ENCODE measurements at regions not wholly inside any gene's neighbourhood (a gene's known extent, or its start where the extent isn't known, plus 50 kb on each side); places are given as distances from the start of the nearest gene placed in this dataset.
A peak's percentile ranks its signal among the peaks of the same experiment; 100 is the strongest.
"Not testable (repeated sequence)": the region's sequence is repeated elsewhere in the genome, so short reads cannot be mapped to it uniquely, and the experiment has no call there.

DNA sequence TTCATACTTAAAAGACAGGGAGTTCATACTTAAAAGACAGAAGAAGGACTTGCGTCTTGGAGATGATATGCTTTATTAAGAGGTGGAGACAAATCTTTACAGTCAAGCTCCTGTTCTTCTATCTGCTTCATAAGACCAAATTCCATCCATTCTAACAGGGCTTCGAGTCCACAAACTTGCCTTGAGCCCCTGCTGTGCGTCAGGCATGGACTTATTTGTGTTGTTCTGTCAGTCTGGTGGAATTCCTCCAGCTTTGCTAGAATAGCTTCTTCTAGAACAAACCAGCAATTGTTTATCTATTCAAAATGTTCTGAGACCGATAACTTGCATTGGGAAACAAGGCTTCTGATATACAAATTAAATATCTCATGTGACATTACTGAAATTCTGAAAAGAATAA lies 73.9 kb upstream of the SOX11 start:
- Histone ChIP-seq H3K27me3 (ENCODE audit: insufficient read depth, low read length, poor library complexity) (no peaks in the 10 kb centered on the region), H3K9ac (ENCODE audit: low read depth, low read length) (no peak overlapping the region), H3K4me1 (ENCODE audit: insufficient read depth, low read length) (no peaks in the 10 kb centered on the region), H3K27ac (ENCODE audit: low read length) (no peak overlapping the region), H4K20me1 (ENCODE audit: insufficient read depth, low read length) (no peaks in the 10 kb centered on the region), H3K4me3 (ENCODE audit: low read depth in 1 of 2, low read length in 2 of 2) (no peak overlapping the region), H3K79me2 (ENCODE audit: insufficient read depth, low read length) (no peaks in the 10 kb centered on the region), H2AFZ (ENCODE audit: low read depth, low read length) (no peak overlapping the region), H3K9me3 (ENCODE audit: insufficient read depth, low read length, severe bottlenecking) (no peaks in the 10 kb centered on the region), H3K4me2 (ENCODE audit: insufficient read depth, low read length) (no peak overlapping the region), H3K36me3 (ENCODE audit: insufficient read depth, low read length) (no peaks in the 10 kb centered on the region)
- ATAC-seq (ENCODE audit: insufficient read depth, low read depth) (no peak), DNase-seq (no peak)
- no peak for TF ChIP-seq EZH2 (IDR thresholded peaks at IDR 0.05; ENCODE audit: borderline replicate concordance, low read depth, low read length, severe bottlenecking)
- TF ChIP-seq, protein P1, sequence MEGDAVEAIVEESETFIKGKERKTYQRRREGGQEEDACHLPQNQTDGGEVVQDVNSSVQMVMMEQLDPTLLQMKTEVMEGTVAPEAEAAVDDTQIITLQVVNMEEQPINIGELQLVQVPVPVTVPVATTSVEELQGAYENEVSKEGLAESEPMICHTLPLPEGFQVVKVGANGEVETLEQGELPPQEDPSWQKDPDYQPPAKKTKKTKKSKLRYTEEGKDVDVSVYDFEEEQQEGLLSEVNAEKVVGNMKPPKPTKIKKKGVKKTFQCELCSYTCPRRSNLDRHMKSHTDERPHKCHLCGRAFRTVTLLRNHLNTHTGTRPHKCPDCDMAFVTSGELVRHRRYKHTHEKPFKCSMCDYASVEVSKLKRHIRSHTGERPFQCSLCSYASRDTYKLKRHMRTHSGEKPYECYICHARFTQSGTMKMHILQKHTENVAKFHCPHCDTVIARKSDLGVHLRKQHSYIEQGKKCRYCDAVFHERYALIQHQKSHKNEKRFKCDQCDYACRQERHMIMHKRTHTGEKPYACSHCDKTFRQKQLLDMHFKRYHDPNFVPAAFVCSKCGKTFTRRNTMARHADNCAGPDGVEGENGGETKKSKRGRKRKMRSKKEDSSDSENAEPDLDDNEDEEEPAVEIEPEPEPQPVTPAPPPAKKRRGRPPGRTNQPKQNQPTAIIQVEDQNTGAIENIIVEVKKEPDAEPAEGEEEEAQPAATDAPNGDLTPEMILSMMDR (IDR thresholded peaks at IDR 0.05; ENCODE audit: borderline replicate concordance, extremely low read depth, low read length, poor library complexity, severe bottlenecking), result no peak

DNA sequence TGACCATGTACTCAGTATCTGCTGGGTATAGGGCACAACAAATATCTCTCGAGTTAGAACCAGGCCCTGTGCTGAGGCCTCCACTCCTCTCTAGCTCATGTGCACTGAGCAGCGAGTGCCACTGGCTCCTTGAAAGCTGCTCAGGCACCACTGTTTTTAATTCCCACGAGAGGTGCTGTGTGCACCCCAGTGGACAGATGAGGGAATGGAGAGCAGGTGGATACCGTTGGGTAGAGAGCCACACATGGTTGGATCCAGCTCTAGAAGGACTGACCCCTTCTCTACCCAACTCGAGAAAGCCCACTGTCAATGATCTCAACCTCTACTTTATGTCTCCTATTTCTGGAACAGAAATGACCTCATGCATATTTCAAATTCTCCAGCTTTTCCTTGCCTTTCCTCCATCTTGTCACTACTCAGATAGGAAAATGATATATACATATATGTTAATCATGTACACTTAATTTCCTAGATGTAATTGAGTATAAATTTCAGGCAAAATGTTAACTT lies 66.6 kb upstream of the SOX11 start:
- not testable (repeated sequence) for H3K9me3 ChIP-seq (ENCODE audit: insufficient read depth, low read length, severe bottlenecking); ATAC-seq (ENCODE audit: insufficient read depth, low read depth); H3K9ac ChIP-seq (ENCODE audit: low read depth, low read length); H4K20me1 ChIP-seq (ENCODE audit: insufficient read depth, low read length); H3K27ac ChIP-seq (ENCODE audit: low read length); H3K79me2 ChIP-seq (ENCODE audit: insufficient read depth, low read length); H2AFZ ChIP-seq (ENCODE audit: low read depth, low read length); H3K36me3 ChIP-seq (ENCODE audit: insufficient read depth, low read length); H3K4me3 ChIP-seq (ENCODE audit: low read depth in 1 of 2, low read length in 2 of 2); H3K4me2 ChIP-seq (ENCODE audit: insufficient read depth, low read length); H3K27me3 ChIP-seq (ENCODE audit: insufficient read depth, low read length, poor library complexity); DNase-seq
- peaks cover 15% of the 10 kb centered on the region for H3K4me1 ChIP-seq (ENCODE audit: insufficient read depth, low read length)

DNA sequence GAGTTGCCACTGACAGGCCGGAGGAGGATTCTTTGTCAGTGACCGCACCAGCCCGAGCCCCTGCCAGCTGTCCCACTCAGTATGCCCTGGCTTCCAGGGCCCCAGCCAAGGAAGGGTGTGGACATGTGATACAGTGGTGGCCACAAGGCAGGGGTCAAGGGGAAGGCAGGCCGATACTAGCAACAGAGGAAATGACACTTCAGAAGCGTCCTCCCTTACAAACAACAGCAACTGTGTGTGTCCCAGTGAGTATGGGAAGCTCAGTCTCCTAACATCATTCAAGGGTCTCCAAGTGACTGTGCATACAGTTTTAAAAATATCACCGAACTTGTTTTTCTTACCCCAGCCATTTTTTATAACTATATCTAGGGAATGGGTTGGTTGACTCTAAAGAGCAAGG lies 63.7 kb upstream of the SOX11 start:
- not testable (repeated sequence) for H2AFZ ChIP-seq (ENCODE audit: low read depth, low read length); DNase-seq; H3K27me3 ChIP-seq (ENCODE audit: insufficient read depth, low read length, poor library complexity); H3K79me2 ChIP-seq (ENCODE audit: insufficient read depth, low read length); H3K4me3 ChIP-seq (ENCODE audit: low read depth in 1 of 2, low read length in 2 of 2); H3K27ac ChIP-seq (ENCODE audit: low read length); H3K9me3 ChIP-seq (ENCODE audit: insufficient read depth, low read length, severe bottlenecking); ATAC-seq (ENCODE audit: insufficient read depth, low read depth); H4K20me1 ChIP-seq (ENCODE audit: insufficient read depth, low read length); H3K4me2 ChIP-seq (ENCODE audit: insufficient read depth, low read length); H3K36me3 ChIP-seq (ENCODE audit: insufficient read depth, low read length); H3K9ac ChIP-seq (ENCODE audit: low read depth, low read length)
- H3K4me1 ChIP-seq (ENCODE audit: insufficient read depth, low read length), result peaks cover 15% of the 10 kb centered on the region

DNA sequence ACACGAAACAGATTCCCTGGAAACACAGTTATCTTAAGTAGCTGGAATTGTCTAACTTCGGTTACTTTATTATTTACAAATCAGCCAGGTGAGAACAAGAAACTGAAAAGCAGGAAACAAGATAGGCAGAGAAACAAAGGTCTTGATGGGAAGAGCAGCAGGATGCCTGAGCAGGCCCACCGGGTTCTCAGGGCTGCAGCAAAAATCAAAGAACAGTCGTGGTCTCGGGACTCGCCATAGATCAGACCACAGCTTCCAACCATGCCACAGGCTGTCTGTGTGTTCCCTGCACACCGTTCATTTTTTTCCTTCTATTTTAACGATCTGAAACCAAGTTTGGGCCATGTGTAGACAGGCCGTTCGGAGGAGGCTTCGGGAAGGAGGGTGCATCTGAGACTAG lies 62.7 kb upstream of the SOX11 start:
- not testable (repeated sequence) for H3K4me2 ChIP-seq (ENCODE audit: insufficient read depth, low read length); H3K27me3 ChIP-seq (ENCODE audit: insufficient read depth, low read length, poor library complexity); H3K9me3 ChIP-seq (ENCODE audit: insufficient read depth, low read length, severe bottlenecking); H4K20me1 ChIP-seq (ENCODE audit: insufficient read depth, low read length); H3K4me3 ChIP-seq (ENCODE audit: low read depth in 1 of 2, low read length in 2 of 2); H3K36me3 ChIP-seq (ENCODE audit: insufficient read depth, low read length); H3K79me2 ChIP-seq (ENCODE audit: insufficient read depth, low read length); ATAC-seq (ENCODE audit: insufficient read depth, low read depth)
- Histone ChIP-seq H3K4me1 (ENCODE audit: insufficient read depth, low read length) (peaks cover 15% of the 10 kb centered on the region), H2AFZ (ENCODE audit: low read depth, low read length) (peak overlapping the region; percentile 8; the same call in 1 of the 2 replicates), H3K27ac (ENCODE audit: low read length) (peak overlapping the region; percentile 62; the same call in 1 of the 2 replicates), H3K9ac (ENCODE audit: low read depth, low read length) (0 out of 2 replicates have a peak overlapping the region, but pooled peaks have one; percentile 15)
- peak; percentile 30 for DNase-seq

DNA sequence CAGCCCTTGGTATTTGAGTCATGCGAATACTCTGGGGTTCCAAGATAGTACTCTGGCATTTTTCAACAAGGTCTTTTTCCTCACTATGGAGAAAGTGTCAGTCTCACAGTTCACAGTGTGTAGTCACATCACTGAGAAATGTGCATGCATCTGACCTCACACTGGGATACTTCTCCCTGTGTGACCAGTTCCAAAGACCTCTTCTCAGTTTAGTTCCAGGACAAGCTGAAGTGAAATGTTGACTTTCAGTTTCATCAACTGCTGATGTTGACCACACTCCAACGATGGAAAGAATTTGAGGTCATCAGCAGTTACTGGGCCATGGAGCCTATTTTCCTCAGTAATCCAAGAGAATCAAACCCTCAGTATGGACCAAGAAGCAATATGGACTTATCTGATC lies 55.1 kb upstream of the SOX11 start:
- not testable (repeated sequence) for H3K27ac ChIP-seq (ENCODE audit: low read length); H3K36me3 ChIP-seq (ENCODE audit: insufficient read depth, low read length); H3K9me3 ChIP-seq (ENCODE audit: insufficient read depth, low read length, severe bottlenecking); H3K27me3 ChIP-seq (ENCODE audit: insufficient read depth, low read length, poor library complexity); DNase-seq; H3K79me2 ChIP-seq (ENCODE audit: insufficient read depth, low read length); H3K9ac ChIP-seq (ENCODE audit: low read depth, low read length); ATAC-seq (ENCODE audit: insufficient read depth, low read depth); H3K4me3 ChIP-seq (ENCODE audit: low read depth in 1 of 2, low read length in 2 of 2); H3K4me2 ChIP-seq (ENCODE audit: insufficient read depth, low read length); H4K20me1 ChIP-seq (ENCODE audit: insufficient read depth, low read length); H2AFZ ChIP-seq (ENCODE audit: low read depth, low read length); H3K4me1 ChIP-seq (ENCODE audit: insufficient read depth, low read length)

Data from DND-41 (cell line).